Vagina (tissue), 2 donors: ENCODE measurements at regions not wholly inside any gene's neighbourhood (a gene's known extent, or its start where the extent isn't known, plus 50 kb on each side); places are given as distances from the start of the nearest gene placed in this dataset.

Experiments
- DNase-seq, 2 donors: peaks; one replicate each; pipeline ENCODE4 v3.0.0-alpha.2; 2017; ENCODE audit errors: extremely low spot score in 2 of 2
- H3K27ac ChIP-seq: fragments of 200-600 bp; sonication (generic); one replicate; pipeline ENCODE4 v1.5.1; 2019
- H3K27me3 ChIP-seq: fragments of 200-600 bp; sonication (generic); one replicate; pipeline ENCODE4 v1.5.1; 2019
- H3K36me3 ChIP-seq, 2 donors: fragments of 200-600 bp; sonication (generic); one replicate each; pipeline ENCODE4 v1.5.1; 2017 to 2019
- H3K4me1 ChIP-seq: fragments of 200-600 bp; sonication (generic); one replicate; pipeline ENCODE4 v1.5.1; 2019
- H3K4me3 ChIP-seq, 2 donors: fragments of 200-600 bp; sonication (generic); 1 replicate in 1 of 2; 2 replicates in 1 of 2; pipeline ENCODE4 v1.5.1; 2016 to 2019
- H3K9me3 ChIP-seq: fragments of 200-600 bp; sonication (generic); one replicate; pipeline ENCODE4 v1.5.1; 2019
- CTCF ChIP-seq, 3 experiments: fragments of 450-650 bp in 2 of 3; fragments of 200-600 bp in 1 of 3; sonication (generic) in 1 of 3; IDR thresholded peaks; one replicate each; pipeline ENCODE4 v1.5.1; 2017 to 2019; ENCODE audit warnings: antibody characterized with exemption in 3 of 3, mild to moderate bottlenecking in 2 of 3, moderate library complexity in 2 of 3
- POLR2A ChIP-seq, 2 donors: fragments of 450-650 bp; IDR thresholded peaks; one replicate each; pipeline ENCODE4 v1.6.1; 2017; ENCODE audit warnings: antibody characterized with exemption in 2 of 2, mild to moderate bottlenecking in 2 of 2, moderate library complexity in 2 of 2
- POLR2AphosphoS5 ChIP-seq, 2 donors: sonication (generic); formaldehyde crosslinking; IDR thresholded peaks; one replicate each; pipeline ENCODE4 v1.9.0; 2017; ENCODE audit warnings: antibody characterized with exemption in 2 of 2, mild to moderate bottlenecking in 2 of 2, low read depth in 1 of 2; ENCODE audit not compliant: insufficient read depth in 1 of 2
- intact Hi-C: fragments of 100-400 bp; cut with DNase I; formaldehyde crosslinking; loops from one replicate; pipeline ENCODE4 v1.15.1; 2023

GRCh38 chr13:78198821-78199220 is 280.2 kb upstream of the EDNRB start:
- no peaks in the 10 kb centered on the region for H3K9me3 ChIP-seq
- H3K4me3 ChIP-seq: no peak overlapping the region
- intact Hi-C loops: no loop called here
- H3K27ac ChIP-seq: no peak overlapping the region
- H3K36me3 ChIP-seq: no peaks in the 10 kb centered on the region
- TF ChIP-seq POLR2A (IDR thresholded peaks at IDR 0.05) (no peak), POLR2AphosphoS5 (IDR thresholded peaks at IDR 0.05; ENCODE audit: insufficient read depth in 1 of 2, low read depth in 1 of 2) (no peak), CTCF (IDR thresholded peaks at IDR 0.05) (no peak)
- no peak for DNase-seq
- no peaks in the 10 kb centered on the region for H3K4me1 ChIP-seq
- no peaks in the 10 kb centered on the region for H3K27me3 ChIP-seq

GRCh38 chr13:78198419-78198818 is 279.8 kb upstream of the EDNRB start:
- no peaks in the 10 kb centered on the region for H3K36me3 ChIP-seq
- DNase-seq: no peak
- intact Hi-C loops: no loop called here

GRCh38 chr13:78197231-78197630 is 278.6 kb upstream of the EDNRB start:
- H3K9me3 ChIP-seq: no peaks in the 10 kb centered on the region
- H3K4me1 ChIP-seq: no peaks in the 10 kb centered on the region
- intact Hi-C loops: no loop called here
- no peak overlapping the region for H3K27ac ChIP-seq
- no peak overlapping the region for H3K4me3 ChIP-seq
- no peaks in the 10 kb centered on the region for H3K27me3 ChIP-seq
- no peak for TF ChIP-seq CTCF (IDR thresholded peaks at IDR 0.05)
- TF ChIP-seq POLR2A (IDR thresholded peaks at IDR 0.05): no peak
- no peak for TF ChIP-seq POLR2AphosphoS5 (IDR thresholded peaks at IDR 0.05; ENCODE audit: insufficient read depth in 1 of 2, low read depth in 1 of 2)
- no peak for DNase-seq
- no peaks in the 10 kb centered on the region for H3K36me3 ChIP-seq

More at GRCh38 chr13:78198419-78198818, 279.8 kb upstream of the EDNRB start:
- no peaks in the 10 kb centered on the region for H3K9me3 ChIP-seq
- no peak for TF ChIP-seq POLR2AphosphoS5 (IDR thresholded peaks at IDR 0.05; ENCODE audit: insufficient read depth in 1 of 2, low read depth in 1 of 2)
- TF ChIP-seq POLR2A (IDR thresholded peaks at IDR 0.05): no peak
- TF ChIP-seq CTCF (IDR thresholded peaks at IDR 0.05): no peak
- H3K27ac ChIP-seq: no peak overlapping the region
- H3K27me3 ChIP-seq: no peaks in the 10 kb centered on the region
- no peaks in the 10 kb centered on the region for H3K4me1 ChIP-seq
- no peak overlapping the region for H3K4me3 ChIP-seq

- H3K4me3 ChIP-seq: no peak overlapping the region
- H3K4me1 ChIP-seq: no peaks in the 10 kb centered on the region
- no peak overlapping the region for H3K27ac ChIP-seq
- no peaks in the 10 kb centered on the region for H3K27me3 ChIP-seq
- no peak for DNase-seq
- intact Hi-C loops: no loop called here
- TF ChIP-seq POLR2A (IDR thresholded peaks at IDR 0.05) (no peak), CTCF (IDR thresholded peaks at IDR 0.05) (no peak), POLR2AphosphoS5 (IDR thresholded peaks at IDR 0.05; ENCODE audit: insufficient read depth in 1 of 2, low read depth in 1 of 2) (no peak)
- H3K36me3 ChIP-seq: no peaks in the 10 kb centered on the region
- H3K9me3 ChIP-seq: no peaks in the 10 kb centered on the region
Observed at GRCh38 chr13:78194904-78195639, 276.4 kb upstream of the EDNRB start.

GRCh38 chr13:78193846-78194245 is 275.2 kb upstream of the EDNRB start:
- DNase-seq: no peak
- Histone ChIP-seq H3K36me3 (no peaks in the 10 kb centered on the region), H3K9me3 (no peaks in the 10 kb centered on the region), H3K4me3 (no peak overlapping the region), H3K27me3 (no peaks in the 10 kb centered on the region), H3K4me1 (no peaks in the 10 kb centered on the region), H3K27ac (no peak overlapping the region)
- TF ChIP-seq POLR2A (IDR thresholded peaks at IDR 0.05) (no peak), CTCF (IDR thresholded peaks at IDR 0.05) (no peak), POLR2AphosphoS5 (IDR thresholded peaks at IDR 0.05; ENCODE audit: insufficient read depth in 1 of 2, low read depth in 1 of 2) (no peak)
- intact Hi-C loops: no loop called here
